Transverse colon (tissue), 3 donors: ENCODE measurements at regions not wholly inside any gene's neighbourhood (a gene's known extent, or its start where the extent isn't known, plus 50 kb on each side); places are given as distances from the start of the nearest gene placed in this dataset.

Source experiments
- CTCF ChIP-seq, 5 experiments: fragments of 200-600 bp in 3 of 5; fragments of 450-650 bp in 2 of 5; sonication (generic) in 3 of 5; IDR thresholded peaks; 1 replicate in 2 of 5; 2 replicates in 3 of 5; pipeline ENCODE4 v1.5.1; 2016 to 2017; ENCODE audit warnings: antibody characterized with exemption in 5 of 5, inconsistent platforms in 3 of 5, mild to moderate bottlenecking in 2 of 5, moderate library complexity in 1 of 5
- EP300 ChIP-seq: sonication (generic); formaldehyde crosslinking; IDR thresholded peaks from one replicate; pipeline ENCODE4 v1.6.1; 2017; ENCODE audit warnings: antibody characterized with exemption, low read depth

GRCh38 chr6:165760126-165760802 lies 97.2 kb upstream of the PDE10A start:
- no peak for TF ChIP-seq CTCF (IDR thresholded peaks at IDR 0.05)
- no peak for TF ChIP-seq EP300
